ENCODE measurements at regions not wholly inside any gene's neighbourhood (a gene's known extent, or its start where the extent isn't known, plus 50 kb on each side); places are given as distances from the start of the nearest gene placed in this dataset.

DNA sequence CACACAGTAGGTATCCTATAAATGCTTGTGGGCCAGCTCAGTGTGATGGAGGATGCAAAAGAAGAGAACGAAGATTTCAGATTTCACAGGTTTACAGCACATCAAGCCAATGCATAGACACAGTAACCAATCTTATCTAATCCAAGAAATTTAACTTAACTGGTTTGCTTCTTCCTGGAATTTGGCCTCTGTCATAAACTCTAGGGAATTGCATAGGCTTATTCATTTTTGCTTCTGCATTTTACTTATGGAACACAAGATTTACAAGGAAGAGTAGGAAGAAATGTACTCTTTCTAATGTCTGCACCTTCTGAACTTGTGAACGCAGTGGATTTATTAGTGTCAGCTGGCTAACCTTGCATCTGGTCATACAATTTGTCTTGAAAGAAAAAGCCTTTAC, 389.4 kb upstream of the NPVF start:
- no peak for TF ChIP-seq POLR2A (IDR thresholded peaks at IDR 0.05)
- TF ChIP-seq, protein P1, sequence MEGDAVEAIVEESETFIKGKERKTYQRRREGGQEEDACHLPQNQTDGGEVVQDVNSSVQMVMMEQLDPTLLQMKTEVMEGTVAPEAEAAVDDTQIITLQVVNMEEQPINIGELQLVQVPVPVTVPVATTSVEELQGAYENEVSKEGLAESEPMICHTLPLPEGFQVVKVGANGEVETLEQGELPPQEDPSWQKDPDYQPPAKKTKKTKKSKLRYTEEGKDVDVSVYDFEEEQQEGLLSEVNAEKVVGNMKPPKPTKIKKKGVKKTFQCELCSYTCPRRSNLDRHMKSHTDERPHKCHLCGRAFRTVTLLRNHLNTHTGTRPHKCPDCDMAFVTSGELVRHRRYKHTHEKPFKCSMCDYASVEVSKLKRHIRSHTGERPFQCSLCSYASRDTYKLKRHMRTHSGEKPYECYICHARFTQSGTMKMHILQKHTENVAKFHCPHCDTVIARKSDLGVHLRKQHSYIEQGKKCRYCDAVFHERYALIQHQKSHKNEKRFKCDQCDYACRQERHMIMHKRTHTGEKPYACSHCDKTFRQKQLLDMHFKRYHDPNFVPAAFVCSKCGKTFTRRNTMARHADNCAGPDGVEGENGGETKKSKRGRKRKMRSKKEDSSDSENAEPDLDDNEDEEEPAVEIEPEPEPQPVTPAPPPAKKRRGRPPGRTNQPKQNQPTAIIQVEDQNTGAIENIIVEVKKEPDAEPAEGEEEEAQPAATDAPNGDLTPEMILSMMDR (IDR thresholded peaks at IDR 0.05 in 4 of 5, conservative IDR thresholded peaks at IDR 0.05 in 1 of 5), result no peak

Data from gastrocnemius medialis (tissue), 4 donors.